GM21381 (cell line): ENCODE measurements at regions not wholly inside any gene's neighbourhood (a gene's known extent, or its start where the extent isn't known, plus 50 kb on each side); places are given as distances from the start of the nearest gene placed in this dataset.
"Not testable (repeated sequence)": the region's sequence is repeated elsewhere in the genome, so short reads cannot be mapped to it uniquely, and the experiment has no call there.

Experiments
- ATAC-seq: cut with Tn5 transposase; IDR thresholded peaks from one replicate; pipeline ENCODE4 v1.9.1; 2021; ENCODE audit warnings: mild to moderate bottlenecking, moderate library complexity; ENCODE audit not compliant: unreplicated experiment

- ATAC-seq, result not testable (repeated sequence)
Observed at GRCh38 chr4:17436047-17436749, 75.7 kb downstream of the QDPR start.

DNA sequence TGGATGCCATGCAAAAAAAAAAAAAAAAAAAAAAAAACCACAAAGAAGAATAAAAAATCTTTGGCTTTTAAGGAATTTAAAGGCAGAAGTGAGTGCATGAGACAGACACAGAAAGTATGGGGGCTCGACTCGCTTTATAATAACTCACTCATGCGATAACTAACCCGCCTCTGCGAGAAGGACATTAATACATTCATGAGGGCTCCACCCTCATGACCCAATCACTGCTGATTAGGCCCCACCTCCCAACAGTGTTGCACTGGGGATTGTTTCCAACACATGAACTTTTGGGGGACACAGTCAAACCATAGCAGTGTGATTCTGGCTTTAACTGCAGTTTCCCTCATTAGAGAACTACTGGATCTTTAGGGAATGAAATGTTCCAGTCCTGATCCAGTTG is 78.1 kb downstream of the QDPR start:
- no peak for ATAC-seq

DNA sequence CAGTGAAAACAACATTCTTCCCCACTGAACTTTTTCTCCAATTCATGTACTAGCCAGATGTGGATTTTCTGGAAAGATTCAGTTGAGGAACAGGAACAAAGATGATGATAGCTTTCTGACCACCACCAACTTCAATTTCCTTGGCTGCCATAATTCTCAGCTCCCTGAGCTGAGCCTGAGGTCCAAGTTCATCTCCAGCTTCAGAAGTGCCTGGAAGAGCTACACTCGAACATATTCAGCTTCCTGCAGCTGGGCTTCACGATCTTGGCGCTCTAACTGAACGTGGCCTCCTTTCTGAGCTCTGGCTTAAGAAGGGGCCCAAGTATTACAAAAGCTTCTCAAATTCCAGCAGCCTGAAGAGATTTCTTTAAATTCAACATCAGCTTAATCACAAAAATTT is 83.9 kb downstream of the QDPR start:
- no peak for ATAC-seq

DNA sequence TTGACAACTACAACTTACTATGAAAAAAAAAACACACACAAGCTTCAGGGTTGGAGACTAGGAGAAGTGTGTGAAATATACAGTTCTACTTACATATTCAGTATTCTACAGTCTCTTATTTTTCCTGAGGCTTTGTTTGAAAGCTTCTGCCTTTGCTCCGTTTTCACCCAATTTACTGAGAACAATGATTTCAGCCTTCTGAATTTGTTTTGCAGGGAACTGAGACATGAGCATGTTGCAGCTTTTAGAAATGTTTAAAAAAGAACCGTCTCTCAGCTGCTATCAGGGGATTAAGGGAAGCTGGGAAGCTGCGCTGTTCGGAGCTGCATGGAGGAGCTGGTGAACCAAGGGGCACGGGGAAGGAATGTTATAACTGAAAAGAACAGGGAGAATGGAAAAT is 85.7 kb downstream of the QDPR start:
- no peak for ATAC-seq

DNA sequence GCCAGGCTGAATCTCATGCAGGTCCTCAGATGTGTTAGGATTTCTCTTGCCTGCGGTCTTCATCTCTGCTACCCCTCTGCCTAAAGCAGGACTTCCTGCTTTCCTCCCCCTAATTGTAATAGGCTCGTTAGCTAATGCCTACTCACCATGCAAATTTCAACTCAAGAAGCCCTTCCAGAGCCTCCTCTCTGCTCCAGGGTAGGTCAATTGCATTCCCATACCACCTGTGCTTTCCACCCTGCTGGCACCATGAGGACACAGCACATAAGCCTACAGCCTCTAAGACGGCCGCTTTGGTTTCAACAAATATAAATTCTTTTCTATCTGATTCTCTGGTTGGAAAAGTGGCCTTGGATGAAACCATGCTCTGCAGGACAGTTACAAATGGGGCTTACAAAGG is 93.9 kb downstream of the QDPR start:
- ATAC-seq, result no peak

- ATAC-seq, result no peak
Observed at GRCh38 chr4:17414392-17414791, 97.5 kb downstream of the QDPR start.

DNA sequence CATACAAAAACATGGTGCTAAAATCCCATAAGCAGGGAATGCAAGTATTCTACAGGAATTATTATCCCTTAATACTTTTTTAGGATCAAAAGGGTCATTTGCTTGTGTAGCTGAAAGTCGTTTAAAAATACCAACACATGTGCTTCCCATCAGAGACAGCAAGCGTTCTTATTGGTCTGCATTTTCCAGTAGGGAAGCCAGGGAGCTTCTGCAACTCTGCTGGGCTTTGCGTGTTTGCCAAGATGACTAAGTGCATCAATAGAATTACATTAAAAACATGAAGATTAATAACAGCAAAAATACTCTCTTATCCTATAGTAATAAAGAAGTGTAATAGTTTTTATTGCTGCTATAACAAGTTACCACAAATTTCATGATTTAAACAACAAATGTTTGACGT is 111.2 kb downstream of the QDPR start:
- ATAC-seq, result no peak

GRCh38 chr4:17398805-17399204 is 113.1 kb downstream of the QDPR start:
- ATAC-seq, result no peak

DNA sequence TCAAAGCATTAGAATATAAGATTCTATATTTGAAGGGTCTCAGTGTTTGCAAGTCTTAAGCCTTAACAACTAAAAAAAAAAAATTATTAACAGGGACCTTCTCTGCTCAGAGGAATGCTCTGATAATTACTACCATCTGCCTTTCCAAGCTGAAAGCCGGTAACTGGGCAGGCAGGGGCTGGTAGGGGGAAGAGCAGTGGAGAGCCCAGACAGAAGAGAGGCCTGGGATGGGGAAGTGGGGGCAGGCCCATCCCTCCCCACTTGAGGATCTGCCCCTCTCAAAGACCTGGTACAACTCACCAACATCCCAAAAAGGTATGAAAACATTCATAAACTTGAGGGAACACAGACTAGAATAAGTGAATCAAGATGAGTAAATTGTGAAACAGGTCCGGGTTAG is 113.9 kb downstream of the QDPR start:
- no peak for ATAC-seq

DNA sequence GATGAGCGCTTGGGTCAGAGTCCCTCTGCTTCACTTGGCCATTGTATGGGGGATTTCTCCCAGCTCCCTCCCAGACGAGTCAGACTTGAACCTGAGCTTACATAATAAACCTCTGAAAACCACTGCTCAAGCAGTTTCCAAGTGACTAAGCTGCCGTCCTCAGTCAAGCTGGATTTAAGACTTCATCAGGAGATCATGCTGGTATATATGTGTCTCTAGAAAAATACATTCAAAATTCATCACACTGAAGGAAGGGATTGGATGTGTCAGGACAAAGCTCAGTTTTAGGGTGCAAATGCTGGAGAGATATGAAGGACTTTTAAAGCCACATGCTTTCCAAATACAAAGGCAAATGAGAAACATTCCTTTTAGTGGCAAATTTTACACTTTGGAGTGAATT is 114.3 kb downstream of the QDPR start:
- no peak for ATAC-seq

DNA sequence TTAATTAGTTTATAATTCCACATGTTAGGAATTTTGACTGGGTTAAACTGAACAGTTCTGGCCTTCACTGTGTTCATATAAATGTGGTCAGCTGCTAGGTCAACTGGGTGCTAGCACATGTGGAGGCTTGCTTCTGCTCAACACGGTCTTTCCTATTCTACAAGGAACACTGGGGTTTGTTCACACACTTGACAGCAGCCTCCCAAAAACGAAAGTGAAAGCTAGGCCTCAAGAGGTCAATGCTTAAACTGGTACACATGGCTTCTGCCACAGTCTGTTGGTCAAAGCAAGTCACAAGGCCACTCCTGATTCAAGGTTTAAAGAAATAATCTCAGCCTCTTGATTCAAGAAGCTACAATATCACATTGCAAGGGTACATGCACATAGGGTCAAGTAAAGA is 126.5 kb downstream of the QDPR start:
- ATAC-seq, result peak; percentile 69

- no peak for ATAC-seq
Observed at GRCh38 chr4:17380347-17380746, 131.5 kb downstream of the QDPR start.

GRCh38 chr4:17376205-17376604 is 135.7 kb downstream of the QDPR start:
- ATAC-seq, result no peak

GRCh38 chr4:17373666-17374065 is 138.2 kb downstream of the QDPR start:
- no peak for ATAC-seq

- ATAC-seq, result no peak
Observed at GRCh38 chr4:17370818-17371217, 141.1 kb downstream of the QDPR start.

GRCh38 chr4:17368408-17368807 is 143.5 kb downstream of the QDPR start:
- ATAC-seq, result no peak

DNA sequence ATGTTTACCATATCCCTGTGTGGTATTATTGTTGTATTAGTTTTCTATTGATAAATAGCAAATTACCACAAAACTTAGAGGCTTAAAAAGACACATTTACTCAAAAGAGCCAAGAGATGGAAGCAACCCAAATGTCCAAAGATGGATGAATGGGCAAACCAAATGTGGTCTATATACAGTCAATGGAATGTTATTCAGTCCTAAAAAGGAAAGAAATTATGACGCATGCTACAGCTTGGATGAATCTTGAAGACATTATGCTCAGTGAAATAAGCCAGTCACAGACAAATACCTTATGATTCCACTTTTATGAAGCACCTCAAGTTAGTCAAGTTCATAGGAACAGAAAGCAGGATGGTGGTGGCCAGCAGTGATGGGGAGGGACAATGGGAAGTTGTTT is 144.7 kb downstream of the QDPR start:
- no peak for ATAC-seq

- no peak for ATAC-seq
Observed at GRCh38 chr4:17366496-17366895, 145.4 kb downstream of the QDPR start.

- ATAC-seq, result no peak
Observed at GRCh38 chr4:17362430-17362829, 149.5 kb downstream of the QDPR start.

GRCh38 chr4:17358241-17358640 is 153.6 kb downstream of the QDPR start:
- no peak for ATAC-seq

DNA sequence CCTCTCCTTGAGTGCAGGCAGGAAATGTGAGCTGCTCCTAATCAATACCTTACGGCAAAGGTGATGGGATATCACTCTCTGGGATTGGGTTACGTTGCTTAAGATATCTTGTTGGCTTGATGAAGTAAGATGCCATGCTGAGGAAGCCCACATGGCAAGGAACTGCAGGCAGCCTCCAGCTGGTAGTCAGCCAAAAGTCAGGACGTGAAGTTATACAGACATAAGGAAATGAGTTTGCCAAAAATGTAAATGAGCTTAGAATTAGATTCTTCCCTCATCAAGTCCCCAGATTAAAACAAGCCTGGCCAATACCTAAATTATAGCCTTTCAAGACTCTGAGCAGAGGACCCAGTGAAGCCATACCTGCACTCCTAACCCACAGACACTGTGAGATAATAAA is 155.0 kb downstream of the QDPR start:
- ATAC-seq, result no peak

DNA sequence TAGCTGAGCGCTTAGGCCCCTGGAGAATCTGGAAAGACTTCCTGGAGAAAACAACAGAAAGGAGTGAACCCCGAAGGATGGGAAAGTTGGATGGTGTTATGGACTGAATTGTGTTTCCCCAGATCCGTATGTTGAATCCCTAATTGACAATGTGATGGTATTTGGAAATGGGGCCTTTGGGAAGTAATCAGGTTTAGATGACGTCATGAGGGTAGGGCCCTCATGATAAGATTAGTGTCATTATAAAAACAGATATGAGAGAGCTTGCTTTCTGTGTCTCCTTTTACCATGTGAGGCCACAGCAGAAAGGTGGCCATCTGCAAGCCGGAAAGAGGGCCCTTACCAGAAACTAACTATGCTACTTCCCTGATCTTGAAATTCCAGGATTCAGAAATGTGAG is 159.5 kb downstream of the QDPR start:
- ATAC-seq, result no peak

DNA sequence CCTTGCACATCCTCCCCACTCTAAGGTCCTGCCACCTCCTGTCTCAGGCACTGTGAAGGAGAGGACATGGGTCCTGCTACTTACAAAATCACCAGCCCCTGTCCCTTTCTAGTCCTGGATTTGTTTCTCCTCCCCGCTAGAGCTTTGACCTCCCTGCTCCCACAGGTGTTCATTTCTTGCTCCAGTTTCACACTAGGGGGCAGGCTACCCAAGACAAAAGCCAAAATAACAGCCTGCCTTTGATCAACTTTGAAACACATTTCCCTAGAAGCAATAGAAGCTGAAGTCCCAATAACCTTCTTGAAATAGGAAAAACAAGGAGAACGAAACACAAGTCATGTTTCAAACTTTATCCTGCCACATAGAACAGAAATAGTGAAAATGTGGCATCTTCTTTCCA is 164.4 kb downstream of the QDPR start:
- ATAC-seq, result no peak
